GM18907 (cell line): ENCODE measurements at regions not wholly inside any gene's neighbourhood (a gene's known extent, or its start where the extent isn't known, plus 50 kb on each side); places are given as distances from the start of the nearest gene placed in this dataset.

Experiments used
- ATAC-seq: cut with Tn5 transposase; IDR thresholded peaks from one replicate; pipeline ENCODE4 v1.9.1; 2021; ENCODE audit warnings: mild to moderate bottlenecking, moderate library complexity; ENCODE audit not compliant: unreplicated experiment

GRCh38 chr4:96093563-96093962 is 253.7 kb downstream of the PDHA2 start:
- no peak for ATAC-seq

GRCh38 chr4:96094183-96094582 is 254.3 kb downstream of the PDHA2 start:
- no peak for ATAC-seq

DNA sequence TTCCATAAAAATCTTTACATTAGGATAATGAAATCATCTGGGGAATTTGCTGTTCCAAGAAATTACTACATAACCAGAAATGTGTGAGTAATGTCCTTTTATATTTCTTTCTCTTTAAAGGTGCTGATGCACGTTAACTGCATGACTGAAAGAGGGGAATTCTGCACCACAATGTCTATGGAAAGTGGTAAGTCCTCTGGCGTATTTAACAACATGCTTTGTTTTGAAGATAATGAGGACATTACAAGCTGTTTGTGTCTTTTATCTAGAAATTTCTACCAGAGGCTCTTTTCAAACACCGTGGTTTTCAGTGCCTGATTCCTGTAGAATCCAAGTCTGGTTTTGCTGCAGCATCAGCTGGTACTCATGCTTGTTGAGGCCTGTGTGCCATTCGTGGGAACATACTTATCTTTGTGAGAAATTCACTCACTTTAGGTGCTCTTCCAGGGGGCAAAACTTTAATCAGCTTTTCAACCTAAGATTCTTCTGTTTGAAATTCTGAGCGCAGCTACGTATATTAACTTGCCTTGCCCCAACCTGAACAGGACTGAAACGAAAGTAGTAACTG is 257.2 kb downstream of the PDHA2 start:
- no peak for ATAC-seq

GRCh38 chr4:96097693-96098092 is 257.8 kb downstream of the PDHA2 start:
- no peak for ATAC-seq

DNA sequence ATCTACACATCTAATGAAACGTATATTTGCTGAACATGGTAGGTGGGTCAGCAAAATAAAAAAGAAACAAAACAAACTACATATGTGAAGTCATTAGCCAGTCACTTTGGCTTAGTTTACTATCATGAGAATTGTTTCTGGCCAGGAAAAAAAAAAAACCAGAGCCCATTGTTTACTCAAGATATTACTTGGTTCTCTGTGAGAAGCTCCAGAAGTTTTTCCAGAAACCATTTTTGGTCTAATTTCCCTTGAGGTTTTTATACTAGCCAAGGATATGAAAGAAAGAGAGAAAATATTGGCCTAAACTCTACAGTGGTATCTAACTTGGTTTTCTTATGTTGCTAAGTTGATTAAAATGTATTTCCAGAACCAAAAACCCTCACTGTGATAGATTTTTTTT is 259.1 kb downstream of the PDHA2 start:
- ATAC-seq, result no peak

DNA sequence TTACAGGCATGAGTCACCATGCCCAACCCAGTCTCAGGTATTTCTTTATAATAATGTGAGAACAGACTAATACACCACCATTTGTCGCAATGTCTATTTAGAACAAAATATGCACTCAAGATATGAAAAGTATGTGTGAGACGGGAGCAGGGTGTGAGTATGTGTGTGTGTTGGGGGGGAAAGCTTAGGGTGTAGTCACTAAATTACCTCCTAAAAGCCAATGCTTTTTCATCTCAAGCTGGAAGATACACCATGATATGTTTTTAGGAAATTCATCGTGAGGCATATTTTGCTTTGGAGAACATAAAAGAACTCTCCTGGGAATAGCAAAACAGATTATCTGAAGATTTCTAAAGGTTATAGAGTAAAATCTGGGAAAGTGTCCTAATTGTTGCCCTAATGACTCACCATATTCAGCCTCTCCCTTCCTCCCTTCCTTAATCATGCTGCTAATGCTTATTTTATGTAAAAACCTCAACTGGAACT is 262.7 kb downstream of the PDHA2 start:
- no peak for ATAC-seq

- no peak for ATAC-seq
These were observed 263.2 kb downstream of the PDHA2 start for GRCh38 chr4:96103086-96103485.

- no peak for ATAC-seq
These were observed 268.3 kb downstream of the PDHA2 start for GRCh38 chr4:96108146-96108545.

DNA sequence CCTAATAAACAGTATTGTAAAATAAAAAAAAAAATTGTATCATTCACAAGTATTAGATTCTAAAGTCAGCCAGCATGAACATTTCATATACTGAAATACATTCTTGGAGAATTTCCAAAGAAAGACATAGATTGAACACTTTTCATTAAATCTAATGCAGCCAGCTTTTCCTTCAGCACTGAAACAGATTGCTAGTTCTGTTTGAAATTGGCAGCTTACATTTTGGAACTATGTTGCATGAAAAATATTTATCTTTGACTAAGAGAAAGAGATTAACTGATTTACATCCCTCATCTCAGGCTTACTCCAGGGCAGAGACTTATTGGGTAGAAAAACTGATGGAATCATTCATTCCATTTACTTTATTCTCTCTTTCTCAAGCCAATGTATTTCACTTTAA is 272.7 kb downstream of the PDHA2 start:
- no peak for ATAC-seq

- no peak for ATAC-seq
These were observed 280.3 kb downstream of the PDHA2 start for GRCh38 chr4:96120206-96120605.

DNA sequence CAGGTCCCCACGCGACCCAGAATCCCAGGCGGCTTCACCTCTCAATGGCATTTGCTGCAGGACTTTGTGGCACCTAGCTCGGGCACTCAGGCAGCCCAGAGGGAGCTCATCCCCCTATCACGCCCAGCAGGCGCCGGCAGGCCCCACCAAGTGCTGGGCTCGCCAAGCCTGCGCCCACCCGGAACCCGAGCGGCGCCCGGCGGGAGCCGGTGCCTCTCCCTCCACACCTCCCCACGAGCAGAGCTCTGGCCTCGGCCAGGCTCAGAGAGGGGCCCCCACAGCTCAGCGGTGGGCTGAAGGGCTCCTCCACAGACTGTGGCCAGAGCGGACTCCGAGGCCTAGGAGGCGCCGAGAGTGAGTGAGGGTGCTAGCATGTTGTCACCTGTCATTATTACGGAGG is 286.3 kb downstream of the PDHA2 start:
- ATAC-seq, result no peak

DNA sequence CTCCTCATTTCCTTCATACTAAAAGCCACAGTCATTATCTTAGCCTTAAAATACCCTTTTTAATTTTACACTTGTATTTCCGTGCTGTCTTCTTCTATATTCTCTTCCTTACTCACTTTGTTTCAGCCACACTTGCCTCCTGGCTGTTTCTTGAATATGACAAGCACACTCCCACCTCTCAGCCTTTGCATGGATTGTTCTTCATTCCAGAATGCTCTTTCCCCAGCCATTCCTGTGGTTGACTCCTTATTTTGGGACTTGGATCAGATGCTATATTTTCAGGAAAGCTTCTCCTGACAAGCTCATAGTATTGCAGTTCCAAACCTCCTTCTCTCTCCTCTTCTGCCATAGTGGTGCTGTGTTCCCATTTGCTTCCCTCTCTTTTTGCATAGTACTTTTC is 291.3 kb downstream of the PDHA2 start:
- ATAC-seq, result no peak

- ATAC-seq, result no peak
These were observed 294.9 kb downstream of the PDHA2 start for GRCh38 chr4:96134806-96135205.

DNA sequence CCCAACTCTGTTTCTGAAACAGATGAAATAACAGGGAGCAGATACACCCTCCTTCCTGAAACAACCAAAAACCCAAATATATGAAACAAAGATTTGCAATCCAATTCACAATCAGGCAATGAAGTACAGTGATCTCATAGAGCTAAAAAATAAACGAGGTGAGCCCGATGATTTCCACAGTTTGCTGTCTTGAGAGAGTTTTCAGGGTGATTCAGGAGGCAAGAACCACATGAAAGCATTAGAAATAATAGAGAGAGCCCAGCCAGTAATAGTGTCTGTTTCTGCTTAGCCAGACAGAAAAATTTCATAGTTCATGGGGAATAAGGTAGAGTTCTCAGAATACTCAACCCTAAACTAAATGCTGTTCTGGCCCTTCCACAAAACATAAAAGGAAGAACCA is 296.2 kb downstream of the PDHA2 start:
- ATAC-seq, result no peak

DNA sequence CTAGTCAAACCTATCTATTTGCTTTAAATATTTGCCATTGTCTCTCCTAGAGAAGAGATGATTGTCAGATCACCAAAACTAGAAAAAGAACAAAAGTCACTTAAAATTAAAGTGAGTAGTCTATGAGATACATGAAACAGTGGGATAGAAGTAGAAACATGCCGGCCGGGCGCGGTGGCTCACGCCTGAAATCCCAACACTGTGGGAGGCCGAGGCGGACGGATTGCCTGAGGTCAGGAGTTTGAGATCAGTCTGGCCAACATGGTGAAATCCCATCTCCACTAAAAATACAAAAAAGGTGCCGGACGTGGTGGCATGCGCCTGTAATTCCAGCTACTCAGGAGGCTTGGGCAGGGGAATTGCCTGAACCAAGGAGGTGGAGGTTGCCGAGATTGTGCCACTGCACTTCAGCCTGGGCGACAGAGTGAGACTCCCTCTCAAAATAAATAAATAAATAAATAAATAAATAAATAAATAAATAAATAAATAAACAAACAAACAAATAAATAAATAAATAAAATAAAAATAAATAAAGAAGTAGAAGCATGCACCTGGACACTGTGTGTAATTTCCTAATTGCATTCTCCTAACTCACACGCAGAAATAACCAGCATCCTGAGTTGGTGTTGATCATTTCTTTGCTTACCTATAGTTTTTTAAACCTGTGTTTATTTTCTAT is 299.5 kb downstream of the PDHA2 start:
- no peak for ATAC-seq

DNA sequence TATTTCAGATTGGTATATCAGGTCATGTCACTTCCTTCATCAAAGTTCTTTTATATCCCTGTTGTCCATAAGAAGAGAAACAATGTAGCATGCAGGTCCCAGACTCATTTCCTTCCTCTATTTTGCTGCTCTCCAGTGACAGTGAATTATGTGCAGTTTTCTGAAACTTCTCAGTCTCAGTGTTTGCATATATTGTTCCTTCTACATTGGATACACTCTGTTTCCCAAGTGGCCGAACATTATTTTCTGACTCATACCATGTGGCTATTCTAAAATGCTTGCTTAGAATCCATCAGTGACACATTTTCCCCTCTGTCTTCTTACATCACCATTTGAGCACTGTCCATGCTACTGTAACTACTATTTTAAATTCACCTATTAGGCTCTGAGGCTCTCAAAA is 305.7 kb downstream of the PDHA2 start:
- ATAC-seq, result no peak

- ATAC-seq, result no peak
These were observed 306.8 kb downstream of the PDHA2 start for GRCh38 chr4:96146686-96147085.

DNA sequence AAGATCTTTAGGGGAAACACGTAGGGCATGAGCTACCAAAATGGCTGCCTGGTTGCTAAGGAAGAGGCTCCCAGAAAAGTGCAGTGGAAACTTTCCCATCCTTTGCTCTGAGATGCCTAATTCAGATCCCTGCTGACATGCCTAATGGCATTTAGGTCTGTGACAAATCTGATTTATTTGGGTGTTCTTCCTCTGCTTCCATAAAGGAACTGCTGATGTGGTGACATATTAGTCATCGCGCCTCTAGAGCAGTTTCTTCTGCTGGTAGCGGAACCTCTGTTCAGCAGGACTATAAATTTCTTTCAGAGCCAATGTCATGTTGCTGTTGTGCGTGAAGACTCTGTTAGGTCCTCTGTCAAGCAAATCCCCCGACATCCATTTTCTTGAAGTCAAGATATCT is 310.0 kb downstream of the PDHA2 start:
- no peak for ATAC-seq

- no peak for ATAC-seq
These were observed 310.6 kb downstream of the PDHA2 start for GRCh38 chr4:96150466-96150865.

- ATAC-seq, result no peak
These were observed 312.9 kb downstream of the PDHA2 start for GRCh38 chr4:96152824-96153223.

- no peak for ATAC-seq
These were observed 314.8 kb downstream of the PDHA2 start for GRCh38 chr4:96154676-96155075.

- no peak for ATAC-seq
These were observed 322.7 kb downstream of the PDHA2 start for GRCh38 chr4:96162636-96163035.

DNA sequence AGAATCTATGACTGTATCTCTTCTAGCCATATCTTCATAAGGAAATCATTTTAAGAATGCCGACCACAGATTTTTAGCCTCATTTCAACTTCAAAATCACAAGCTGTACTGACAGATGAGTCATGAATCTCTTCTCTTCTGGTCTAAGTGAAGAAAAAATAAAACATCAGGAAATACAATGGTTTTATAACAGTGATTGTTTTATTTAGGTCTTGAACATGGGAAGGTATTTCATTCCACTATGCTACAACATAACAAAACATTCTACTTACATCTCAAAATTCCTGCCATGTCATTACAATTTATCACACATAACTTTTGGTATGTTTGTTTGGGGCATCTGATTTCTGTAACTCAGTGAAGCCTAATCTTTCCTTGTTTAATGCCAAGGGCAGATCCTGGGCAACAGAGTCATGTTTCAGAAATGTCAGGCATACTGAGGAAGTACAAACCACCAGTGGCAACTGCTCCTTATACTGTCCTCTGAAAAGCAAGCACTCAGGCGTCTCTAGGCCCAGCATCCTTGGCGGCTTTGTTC is 325.0 kb downstream of the PDHA2 start:
- no peak for ATAC-seq
